GM12892 (cell line): ENCODE measurements at regions not wholly inside any gene's neighbourhood (a gene's known extent, or its start where the extent isn't known, plus 50 kb on each side); places are given as distances from the start of the nearest gene placed in this dataset.
"Not testable (repeated sequence)": the region's sequence is repeated elsewhere in the genome, so short reads cannot be mapped to it uniquely, and the experiment has no call there.

Source experiments
- POLR2A ChIP-seq: IDR thresholded peaks from 2 replicates; pipeline ENCODE4 v1.6.1; 2011; ENCODE audit warnings: low read depth, low read length, control low read depth
- POLR2AphosphoS5 ChIP-seq: IDR thresholded peaks from 2 replicates; pipeline ENCODE4 v1.6.1; 2011; ENCODE audit warnings: low read depth, low read length, control low read depth

DNA sequence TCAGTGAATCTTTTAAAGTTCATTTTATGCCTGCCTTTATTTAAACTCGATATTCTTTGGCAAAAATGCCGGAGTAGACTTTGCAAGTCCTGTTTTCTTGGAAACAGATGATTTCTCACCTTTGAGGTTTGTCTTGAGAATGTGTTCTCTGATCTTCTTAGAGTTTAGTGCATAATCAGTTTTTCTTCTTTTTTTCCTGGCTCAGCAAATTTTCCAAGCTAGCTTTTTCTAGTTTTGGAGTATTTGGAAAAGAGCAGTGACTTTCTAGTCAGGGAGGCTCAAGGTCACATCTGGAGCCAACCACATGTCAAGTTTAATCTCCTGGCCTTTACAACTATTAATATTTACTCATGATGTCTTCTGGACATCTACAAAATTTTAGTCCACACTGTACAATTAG is 403.2 kb upstream of the FRG2C start:
- not testable (repeated sequence) for TF ChIP-seq POLR2A, POLR2AphosphoS5
